Right lobe of liver (tissue), 6 donors: ENCODE measurements at regions not wholly inside any gene's neighbourhood (a gene's known extent, or its start where the extent isn't known, plus 50 kb on each side); places are given as distances from the start of the nearest gene placed in this dataset.

ENCODE experiments used
- ATAC-seq, 4 donors: fragments of 200-7000 bp; cut with Tn5 transposase; one replicate each; pipeline ENCODE4 v1.9.1; 2020; ENCODE audit warnings: mild to moderate bottlenecking in 4 of 4, moderate library complexity in 4 of 4
- DNase-seq, 3 donors: peaks; one replicate each; pipeline ENCODE4 v3.0.0-alpha.2; 2020
- H3K27ac ChIP-seq, 3 donors: fragments of 200-600 bp; one replicate each; pipeline ENCODE4 v1.8.0; 2022
- H3K27me3 ChIP-seq, 2 donors: fragments of 200-600 bp; one replicate each; pipeline ENCODE4 v1.8.0; 2022
- H3K36me3 ChIP-seq, 4 donors: fragments of 200-600 bp; sonication (generic) in 1 of 4; one replicate each; pipeline versions ENCODE4 v1.5.1 to v1.8.0; 2017 to 2022; ENCODE audit warnings: control low read depth in 1 of 4
- H3K4me1 ChIP-seq, 4 donors: fragments of 200-600 bp; sonication (generic) in 1 of 4; one replicate each; pipeline versions ENCODE4 v1.5.1 to v1.8.0; 2017 to 2022; ENCODE audit warnings: control low read depth in 1 of 4
- H3K4me3 ChIP-seq, 3 donors: fragments of 200-600 bp; one replicate each; pipeline ENCODE4 v1.8.0; 2022
- H3K9me3 ChIP-seq, 4 donors: fragments of 200-600 bp; sonication (generic) in 1 of 4; one replicate each; pipeline versions ENCODE4 v1.5.1 to v1.8.0; 2017 to 2022; ENCODE audit warnings: control low read depth in 1 of 4
- POLR2A ChIP-seq: fragments of 450-650 bp; IDR thresholded peaks from one replicate; pipeline ENCODE4 v1.6.1; 2017; ENCODE audit warnings: antibody characterized with exemption, mild to moderate bottlenecking
- WGBS: methylation state at CpG from one replicate; pipeline ENCODE4 v1.1.6; 2018; ENCODE audit warnings: low coverage, low lambda C conversion rate; ENCODE audit not compliant: insufficient coverage; ENCODE audit errors: missing lambda C conversion rate; 5-methylcytosine and 5-hydroxymethylcytosine counted together
- intact Hi-C, 2 donors: fragments of 100-400 bp; cut with DNase I; formaldehyde crosslinking; loops; one replicate each; pipeline versions ENCODE4 v1.11.2 to v1.14.1; 2022
- TF ChIP-seq, protein P1 (sequence below), 4 donors: fragments of 200-600 bp in 3 of 4; fragments of 450-650 bp in 1 of 4; IDR thresholded peaks; one replicate each; pipeline versions ENCODE4 v1.5.1 to v1.8.0; 2016 to 2022; ENCODE audit warnings: antibody characterized with exemption in 4 of 4, mild to moderate bottlenecking in 2 of 4
- donor health status: DM: no; HTN: yes; CAD: no.
- donor health status: DM: no; HTN: no; CAD: no.
- donor health status: DM: no; HTN: no; CAD: no.
- donor health status: DM: no; HTN: yes; CAD: no.
- donor health status: DM: no; HTN: yes; CAD: no.

DNA sequence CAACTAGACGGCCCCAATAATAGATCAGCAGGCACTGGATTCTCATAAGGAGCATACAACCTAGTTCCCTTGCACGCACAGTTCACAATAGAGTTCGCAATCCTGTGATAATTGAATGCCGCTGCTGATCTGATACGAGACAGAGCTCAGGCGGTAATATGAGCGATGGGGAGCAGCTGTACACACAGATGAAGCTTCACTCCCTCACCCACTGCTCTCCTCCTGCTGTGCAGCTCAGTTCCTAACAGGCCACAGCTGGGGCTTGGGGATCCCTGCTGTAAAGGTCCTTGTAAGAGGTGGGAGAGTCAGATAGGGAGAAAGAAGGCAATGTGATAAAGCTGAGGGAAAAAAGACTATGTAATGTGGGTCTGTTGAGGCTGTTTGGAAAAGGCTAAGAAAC lies 577.5 kb downstream of the RBFOX1 start:
- intact Hi-C loops = no loop called here
- Histone ChIP-seq H3K4me3 (no peak overlapping the region), H3K4me1 (no peaks in the 10 kb centered on the region), H3K27ac (no peak overlapping the region), H3K36me3 (no peaks in the 10 kb centered on the region), H3K27me3 (no peaks in the 10 kb centered on the region), H3K9me3 (no peaks in the 10 kb centered on the region)
- TF ChIP-seq, protein P1, sequence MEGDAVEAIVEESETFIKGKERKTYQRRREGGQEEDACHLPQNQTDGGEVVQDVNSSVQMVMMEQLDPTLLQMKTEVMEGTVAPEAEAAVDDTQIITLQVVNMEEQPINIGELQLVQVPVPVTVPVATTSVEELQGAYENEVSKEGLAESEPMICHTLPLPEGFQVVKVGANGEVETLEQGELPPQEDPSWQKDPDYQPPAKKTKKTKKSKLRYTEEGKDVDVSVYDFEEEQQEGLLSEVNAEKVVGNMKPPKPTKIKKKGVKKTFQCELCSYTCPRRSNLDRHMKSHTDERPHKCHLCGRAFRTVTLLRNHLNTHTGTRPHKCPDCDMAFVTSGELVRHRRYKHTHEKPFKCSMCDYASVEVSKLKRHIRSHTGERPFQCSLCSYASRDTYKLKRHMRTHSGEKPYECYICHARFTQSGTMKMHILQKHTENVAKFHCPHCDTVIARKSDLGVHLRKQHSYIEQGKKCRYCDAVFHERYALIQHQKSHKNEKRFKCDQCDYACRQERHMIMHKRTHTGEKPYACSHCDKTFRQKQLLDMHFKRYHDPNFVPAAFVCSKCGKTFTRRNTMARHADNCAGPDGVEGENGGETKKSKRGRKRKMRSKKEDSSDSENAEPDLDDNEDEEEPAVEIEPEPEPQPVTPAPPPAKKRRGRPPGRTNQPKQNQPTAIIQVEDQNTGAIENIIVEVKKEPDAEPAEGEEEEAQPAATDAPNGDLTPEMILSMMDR (IDR thresholded peaks at IDR 0.05) = no peak
- no peak for TF ChIP-seq POLR2A
- DNase-seq (no peak), ATAC-seq (no peak)
- 68% methylated on average over 5 of the region's 7 CpGs for WGBS

GRCh38 chr16:7888411-7888810 lies 555.8 kb downstream of the RBFOX1 start:
- no peaks in the 10 kb centered on the region for H3K36me3 ChIP-seq
- no peak overlapping the region for H3K27ac ChIP-seq
- DNase-seq (no peak), ATAC-seq (no peak)
- intact Hi-C loops = no loop called here
- no peaks in the 10 kb centered on the region for H3K4me1 ChIP-seq
- 33% methylated on average over 1 of the region's 1 CpG for WGBS
- H3K27me3 ChIP-seq = no peaks in the 10 kb centered on the region
- H3K4me3 ChIP-seq = no peak overlapping the region
- no peaks in the 10 kb centered on the region for H3K9me3 ChIP-seq
- TF ChIP-seq POLR2A = no peak
- TF ChIP-seq, protein P1 (IDR thresholded peaks at IDR 0.05) = no peak

GRCh38 chr16:7887316-7887715 lies 554.7 kb downstream of the RBFOX1 start:
- intact Hi-C loops = no loop called here
- no peaks in the 10 kb centered on the region for H3K27me3 ChIP-seq
- no peak for ATAC-seq
- DNase-seq = no peak
- WGBS = 39% methylated on average over 2 of the region's 2 CpGs
- no peak overlapping the region for H3K27ac ChIP-seq
- no peaks in the 10 kb centered on the region for H3K36me3 ChIP-seq
- H3K4me1 ChIP-seq = no peaks in the 10 kb centered on the region
- no peaks in the 10 kb centered on the region for H3K9me3 ChIP-seq
- H3K4me3 ChIP-seq = no peak overlapping the region
- TF ChIP-seq POLR2A = no peak
- TF ChIP-seq, protein P1 (IDR thresholded peaks at IDR 0.05) = no peak

DNA sequence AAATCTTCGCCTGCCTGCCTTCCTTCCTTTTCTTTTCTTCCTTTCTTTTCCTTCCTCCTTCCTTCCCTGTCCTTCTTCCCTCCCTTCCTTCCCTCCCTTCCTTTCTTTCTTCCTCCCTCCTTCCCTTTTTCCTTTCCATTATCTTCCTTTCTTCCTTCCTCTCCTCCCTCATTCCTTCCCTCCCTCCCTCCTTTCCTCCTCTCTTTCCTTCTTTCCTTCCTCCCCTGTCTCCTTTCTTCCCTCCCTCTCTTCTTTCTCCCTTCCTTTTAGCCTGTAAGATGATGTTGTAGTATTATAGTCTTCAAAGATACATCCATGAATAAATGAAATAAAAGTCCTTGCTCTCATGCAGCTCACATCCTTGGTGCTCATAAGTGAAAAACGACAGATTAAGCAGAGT lies 539.3 kb downstream of the RBFOX1 start:
- 45% methylated on average over 2 of the region's 2 CpGs for WGBS
- TF ChIP-seq, protein P1 (IDR thresholded peaks at IDR 0.05) = no peak
- TF ChIP-seq POLR2A = no peak

DNA sequence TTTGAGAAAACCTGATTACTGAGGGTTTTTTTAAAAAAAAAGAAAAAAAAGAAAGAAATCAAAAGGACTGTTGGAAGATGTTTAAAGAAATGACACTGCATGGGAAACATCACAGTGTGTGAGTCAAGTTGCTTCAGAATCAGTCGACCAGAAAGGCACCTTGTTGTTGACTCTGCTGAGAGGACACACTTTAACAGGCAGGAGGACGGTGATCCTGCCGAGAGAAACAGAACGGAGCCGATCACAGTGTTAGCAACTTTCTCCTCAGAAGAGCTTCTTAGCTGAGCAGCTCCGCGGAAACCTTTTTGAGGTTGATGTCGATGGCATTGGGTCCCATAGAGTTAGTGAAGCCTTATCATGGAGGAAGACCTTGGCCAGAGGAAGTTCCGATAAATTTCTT lies 538.7 kb downstream of the RBFOX1 start:
- no peaks in the 10 kb centered on the region for H3K4me1 ChIP-seq
- TF ChIP-seq POLR2A = no peak
- TF ChIP-seq, protein P1 (IDR thresholded peaks at IDR 0.05) = no peak
- H3K9me3 ChIP-seq = no peaks in the 10 kb centered on the region
- ATAC-seq (no peak), DNase-seq (no peak)
- no peak overlapping the region for H3K27ac ChIP-seq
- 54% methylated on average over 5 of the region's 9 CpGs for WGBS
- no peaks in the 10 kb centered on the region for H3K27me3 ChIP-seq
- H3K36me3 ChIP-seq = no peaks in the 10 kb centered on the region
- intact Hi-C loops = no loop called here
- no peak overlapping the region for H3K4me3 ChIP-seq

More for the DNA sequence above, 539.3 kb downstream of the RBFOX1 start:
- no peak overlapping the region for H3K27ac ChIP-seq
- H3K36me3 ChIP-seq = no peaks in the 10 kb centered on the region
- no peaks in the 10 kb centered on the region for H3K27me3 ChIP-seq
- H3K4me3 ChIP-seq = no peak overlapping the region
- ATAC-seq = no peak
- H3K4me1 ChIP-seq = no peaks in the 10 kb centered on the region
- DNase-seq = no peak
- no peaks in the 10 kb centered on the region for H3K9me3 ChIP-seq
- intact Hi-C loops = no loop called here
